T-helper 2 cell treated with Interferon-gamma antibody and Interleukin-4, amounts not matched to agents 100 ng/mL and 5 ng/mL, for 36 hours (primary cell): ENCODE measurements at regions not wholly inside any gene's neighbourhood (a gene's known extent, or its start where the extent isn't known, plus 50 kb on each side); places are given as distances from the start of the nearest gene placed in this dataset.

Experiments used
- intact Hi-C: fragments of 100-400 bp; cut with micrococcal nuclease; formaldehyde crosslinking; loops from one replicate; pipeline ENCODE4 v1.15.1; 2023

GRCh38 chr19:28199323-28199722, 1013.6 kb downstream of the UQCRFS1 start:
- intact Hi-C loops = no loop called here

GRCh38 chr19:28196961-28197360, 1016.0 kb downstream of the UQCRFS1 start:
- intact Hi-C loops = no loop called here

DNA sequence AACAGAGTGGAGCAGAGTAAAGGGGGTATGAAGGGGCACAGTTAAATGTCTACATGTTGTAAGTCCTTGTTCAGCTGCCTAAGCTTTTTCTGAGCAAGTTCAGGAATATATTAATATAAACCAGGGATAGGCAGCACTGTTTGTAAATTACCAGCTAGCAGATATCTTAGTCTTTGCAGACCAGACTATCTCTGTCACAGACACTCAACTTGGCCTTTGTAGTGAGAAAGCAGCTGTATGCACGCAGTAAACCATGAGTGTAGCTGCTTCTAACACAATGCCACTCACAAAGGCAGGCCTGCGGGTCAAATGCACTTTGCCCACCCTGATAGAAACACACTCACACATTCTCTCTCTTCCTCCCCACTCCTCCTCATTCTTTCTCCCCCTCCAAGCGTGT, 1016.9 kb downstream of the UQCRFS1 start:
- intact Hi-C loops = no loop called here

DNA sequence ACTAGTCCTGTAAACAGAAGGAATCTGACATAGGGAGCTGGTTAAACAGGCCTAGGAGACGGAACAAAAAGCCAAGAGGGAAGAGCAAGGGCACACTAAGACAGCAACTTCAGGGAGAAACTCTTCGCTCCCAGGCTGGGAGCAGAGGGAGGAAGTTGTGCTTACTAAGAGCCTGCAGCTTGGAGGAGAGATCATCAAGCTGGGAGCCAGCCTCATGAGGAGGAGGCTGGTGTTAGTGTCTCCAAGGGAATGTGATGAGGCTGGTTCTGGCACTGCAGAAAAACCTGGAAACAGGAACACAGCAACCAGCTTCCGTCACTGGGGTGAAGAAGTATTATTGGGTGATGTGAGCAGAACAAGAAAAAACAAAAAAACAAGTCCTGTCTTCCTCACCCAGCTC, 1027.3 kb downstream of the UQCRFS1 start:
- intact Hi-C loops = no loop called here

DNA sequence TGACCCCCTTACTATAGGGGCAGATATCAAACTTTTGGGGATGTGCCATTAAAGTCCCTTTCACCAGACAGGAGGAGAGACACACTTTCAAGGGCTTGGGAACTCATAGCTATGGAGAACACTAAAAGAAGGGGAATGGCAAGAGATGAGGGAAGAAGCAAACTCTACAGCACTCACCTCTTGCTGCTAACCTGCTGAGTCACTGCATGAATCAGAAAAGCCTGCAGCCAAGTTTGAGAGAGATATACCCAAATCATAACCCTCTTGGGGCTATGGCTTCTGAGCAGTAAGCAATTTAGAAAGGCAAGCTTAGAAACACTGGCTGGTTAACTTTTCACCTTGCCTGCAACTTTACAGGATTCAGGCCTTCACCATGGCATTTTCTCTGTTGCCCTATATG, 1028.0 kb downstream of the UQCRFS1 start:
- intact Hi-C loops = no loop called here

DNA sequence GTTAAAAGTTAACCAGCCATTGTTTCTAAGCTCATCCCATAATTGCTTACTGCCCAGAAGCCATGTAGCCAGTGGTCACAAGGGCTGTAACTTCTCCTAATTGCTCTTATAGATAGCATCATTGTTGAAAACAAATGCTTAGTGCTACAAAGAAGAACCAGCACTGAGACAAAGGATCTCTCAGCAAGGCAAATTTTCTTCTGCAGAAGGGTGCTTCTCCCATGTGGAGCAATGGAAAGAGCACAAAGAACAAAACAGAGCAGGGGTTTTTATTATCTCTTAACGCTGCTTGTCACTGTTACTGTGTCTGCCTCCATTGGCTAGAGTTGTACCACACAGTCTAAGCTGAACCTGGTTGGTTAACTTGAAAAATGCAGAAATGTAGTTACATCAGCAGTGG, 1036.8 kb downstream of the UQCRFS1 start:
- intact Hi-C loops = no loop called here

GRCh38 chr19:28171983-28172382, 1041.0 kb downstream of the UQCRFS1 start:
- intact Hi-C loops = no loop called here

GRCh38 chr19:28170066-28170465, 1042.9 kb downstream of the UQCRFS1 start:
- intact Hi-C loops = no loop called here

GRCh38 chr19:28169168-28169887, 1043.6 kb downstream of the UQCRFS1 start:
- intact Hi-C loops = no loop called here

DNA sequence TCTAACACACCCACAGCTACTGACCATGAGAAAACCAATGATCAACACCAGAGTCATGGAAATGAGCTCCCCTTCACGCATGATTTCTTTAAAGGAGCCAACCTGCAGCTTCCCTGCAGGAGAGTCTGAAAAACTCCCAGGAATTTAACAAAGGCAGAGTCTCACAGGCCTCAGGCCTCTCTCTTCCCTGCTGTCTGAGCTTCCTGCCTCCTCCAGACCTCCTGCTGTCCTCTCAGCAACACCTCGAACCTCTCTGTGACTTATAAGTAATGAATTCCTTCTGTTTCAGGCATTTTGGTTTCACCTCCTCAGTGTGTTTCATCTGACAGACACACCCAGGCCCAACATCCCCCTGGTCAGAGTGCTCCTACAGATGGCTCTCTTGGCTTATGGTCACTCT, 1044.4 kb downstream of the UQCRFS1 start:
- intact Hi-C loops = no loop called here

GRCh38 chr19:28166025-28166424, 1046.9 kb downstream of the UQCRFS1 start:
- intact Hi-C loops = no loop called here

DNA sequence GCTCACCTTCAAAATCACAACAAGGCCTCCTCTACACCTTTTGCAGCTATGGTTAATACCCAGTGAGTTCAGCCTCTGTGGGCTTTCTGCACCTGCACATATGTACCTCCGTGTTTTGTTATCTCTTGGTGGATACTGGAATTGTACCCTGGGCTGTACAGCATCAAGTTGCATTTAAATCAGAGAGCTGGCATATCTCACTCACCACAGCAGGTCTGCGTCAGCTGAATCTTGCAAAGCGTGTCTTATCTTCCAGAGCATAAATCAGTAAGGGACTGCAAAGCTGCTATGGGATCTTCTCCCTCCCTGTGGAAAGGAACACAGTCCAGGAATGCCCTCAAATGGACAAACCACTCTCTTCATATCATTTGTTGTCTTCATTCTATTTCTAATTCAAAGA, 1048.7 kb downstream of the UQCRFS1 start:
- intact Hi-C loops = no loop called here

DNA sequence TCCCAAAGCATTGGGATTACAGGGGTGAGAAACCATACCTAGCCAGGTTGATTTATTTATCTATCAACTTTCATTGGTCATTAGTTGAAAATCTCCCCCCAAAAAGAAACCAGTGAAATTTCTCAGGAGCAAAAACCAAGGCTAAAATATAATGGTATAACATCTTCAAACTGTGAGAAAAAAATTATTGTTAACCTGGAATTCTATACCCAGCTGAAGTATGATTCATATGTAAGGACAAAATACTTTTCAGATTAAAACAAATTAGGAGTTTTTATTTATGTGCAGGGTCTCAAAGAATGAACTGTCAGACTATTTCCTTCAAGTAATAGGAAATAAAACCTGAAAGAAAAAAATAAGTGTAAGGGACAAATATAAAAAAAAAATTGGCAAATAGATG, 1053.9 kb downstream of the UQCRFS1 start:
- intact Hi-C loops = no loop called here

- intact Hi-C loops = no loop called here
Measured at GRCh38 chr19:28155265-28155664, 1057.7 kb downstream of the UQCRFS1 start.

- intact Hi-C loops = no loop called here
Measured at GRCh38 chr19:28154077-28154476, 1058.9 kb downstream of the UQCRFS1 start.

DNA sequence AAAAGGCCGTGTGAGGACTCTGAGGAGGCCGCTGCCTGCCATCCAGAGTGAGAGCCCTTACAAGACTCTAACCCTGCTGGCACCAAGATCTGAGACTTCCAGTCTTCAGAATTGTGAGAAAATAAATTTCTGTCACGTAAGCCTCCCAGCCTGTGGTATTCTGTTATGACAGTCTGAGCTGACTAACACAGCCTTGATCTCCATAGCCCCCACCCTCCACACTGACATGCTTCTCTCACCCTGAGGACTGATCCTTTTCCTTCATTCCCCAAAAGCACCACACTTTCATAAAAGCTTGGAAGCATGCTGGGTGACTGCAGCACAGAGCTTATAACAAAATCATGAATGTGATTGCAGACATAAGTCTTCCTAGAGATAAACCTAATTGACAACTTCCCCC, 1059.8 kb downstream of the UQCRFS1 start:
- intact Hi-C loops = no loop called here

- intact Hi-C loops = no loop called here
Measured at GRCh38 chr19:28152195-28152594, 1060.8 kb downstream of the UQCRFS1 start.

DNA sequence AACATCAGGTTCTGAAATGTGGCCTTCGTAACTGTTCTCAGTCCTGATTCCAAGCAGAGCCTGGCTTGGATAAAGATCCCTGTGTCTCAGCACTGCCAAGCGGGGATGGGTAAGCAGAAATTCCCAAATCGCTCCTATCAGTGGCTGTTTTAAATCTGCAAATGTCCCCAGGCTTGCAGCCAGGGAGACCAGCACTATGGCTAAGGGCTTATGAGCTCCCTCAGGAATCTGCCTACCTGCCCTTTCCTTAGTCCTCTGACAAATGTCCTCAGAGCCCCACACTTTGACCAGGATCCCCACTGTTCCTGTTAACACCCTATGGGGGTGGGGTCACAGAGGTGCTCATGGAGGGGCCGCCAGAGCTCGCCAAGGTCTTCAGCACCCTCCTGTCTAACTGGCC, 1062.8 kb downstream of the UQCRFS1 start:
- intact Hi-C loops = no loop called here

DNA sequence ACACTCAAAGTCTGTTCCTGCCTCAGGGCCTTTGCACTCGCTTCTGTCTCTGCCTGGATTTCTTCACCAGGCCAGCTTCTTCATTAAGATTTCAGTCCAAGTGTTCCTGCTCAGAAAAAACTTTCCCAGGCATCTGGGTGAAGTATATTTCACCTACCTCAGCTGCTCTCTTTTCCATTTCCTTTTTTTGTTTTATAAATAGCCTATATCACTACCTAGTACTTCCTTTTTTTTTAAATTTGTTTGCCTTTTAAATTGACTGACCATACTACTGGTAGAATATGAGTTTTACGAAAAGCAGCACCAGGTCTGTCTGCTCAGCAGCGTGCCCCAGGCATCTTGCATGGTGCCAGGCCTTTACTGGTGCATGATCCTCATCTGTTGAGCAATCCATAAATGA, 1064.4 kb downstream of the UQCRFS1 start:
- intact Hi-C loops = no loop called here

GRCh38 chr19:28142258-28142657, 1070.7 kb downstream of the UQCRFS1 start:
- intact Hi-C loops = no loop called here

- intact Hi-C loops = no loop called here
Measured at GRCh38 chr19:28140201-28140600, 1072.8 kb downstream of the UQCRFS1 start.

DNA sequence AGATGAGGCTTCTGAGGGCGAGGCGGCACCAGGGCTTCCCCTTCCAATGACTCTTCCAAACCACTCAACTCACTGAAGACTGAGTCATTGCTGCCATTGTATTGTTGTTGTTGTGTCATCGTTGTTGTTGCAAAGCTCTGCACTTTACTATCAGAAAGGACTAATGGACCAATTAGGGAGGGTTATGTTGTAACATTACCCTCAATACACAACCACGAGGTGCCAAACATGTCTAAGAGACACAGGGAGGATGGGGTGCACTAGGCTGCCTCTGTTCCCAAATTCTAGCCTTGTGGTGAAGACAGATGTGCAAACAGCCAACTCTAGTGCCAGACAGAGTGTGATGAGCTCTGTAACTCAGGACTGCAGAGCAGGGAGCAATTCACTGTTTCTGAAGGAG, 1075.2 kb downstream of the UQCRFS1 start:
- intact Hi-C loops = no loop called here

GRCh38 chr19:28136796-28137195, 1076.2 kb downstream of the UQCRFS1 start:
- intact Hi-C loops = no loop called here

DNA sequence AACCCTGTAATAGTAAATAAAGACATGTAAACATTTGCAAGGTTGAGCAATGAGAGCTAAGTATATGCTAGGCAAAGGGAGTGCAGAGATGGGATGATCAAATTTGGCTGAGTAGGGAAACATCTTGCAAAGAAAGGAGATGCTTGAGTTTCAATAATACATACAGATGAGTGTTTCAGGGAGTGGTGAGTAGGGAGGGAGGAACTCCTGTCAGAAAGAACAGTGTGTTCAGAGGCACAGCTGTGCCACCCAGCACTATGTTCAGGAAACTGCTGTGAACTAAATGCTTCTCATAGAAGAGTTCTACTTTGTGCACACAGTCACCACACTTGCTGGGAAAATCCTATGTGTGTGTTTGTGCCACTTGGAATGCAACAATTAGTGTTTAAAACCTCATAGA, 1077.1 kb downstream of the UQCRFS1 start:
- intact Hi-C loops = no loop called here
